ENCODE measurements at regions not wholly inside any gene's neighbourhood (a gene's known extent, or its start where the extent isn't known, plus 50 kb on each side); places are given as distances from the start of the nearest gene placed in this dataset.

DNA sequence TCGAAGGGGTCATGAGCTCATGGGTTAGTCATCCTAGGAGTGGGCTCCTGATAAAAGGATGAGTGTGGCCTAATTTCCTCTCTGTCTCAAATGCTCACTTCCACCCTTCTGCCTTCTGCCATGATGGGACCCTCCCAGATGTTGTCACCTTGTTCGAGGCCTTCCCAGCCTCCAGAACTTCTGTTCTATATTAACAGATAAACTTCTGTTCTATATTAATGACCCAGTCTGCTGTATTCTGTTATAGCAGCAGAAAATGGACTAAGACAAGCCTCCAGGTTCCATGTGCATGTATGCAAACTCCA lies 583.2 kb downstream of the GLRX3 start:
- DNase-seq (ENCODE audit: low spot score): no peak

- no peak for DNase-seq (ENCODE audit: low spot score)
These were observed 584.0 kb downstream of the GLRX3 start for GRCh38 chr10:130720235-130720634.

- DNase-seq (ENCODE audit: low spot score): no peak
These were observed 585.8 kb downstream of the GLRX3 start for GRCh38 chr10:130721971-130722370.

DNA sequence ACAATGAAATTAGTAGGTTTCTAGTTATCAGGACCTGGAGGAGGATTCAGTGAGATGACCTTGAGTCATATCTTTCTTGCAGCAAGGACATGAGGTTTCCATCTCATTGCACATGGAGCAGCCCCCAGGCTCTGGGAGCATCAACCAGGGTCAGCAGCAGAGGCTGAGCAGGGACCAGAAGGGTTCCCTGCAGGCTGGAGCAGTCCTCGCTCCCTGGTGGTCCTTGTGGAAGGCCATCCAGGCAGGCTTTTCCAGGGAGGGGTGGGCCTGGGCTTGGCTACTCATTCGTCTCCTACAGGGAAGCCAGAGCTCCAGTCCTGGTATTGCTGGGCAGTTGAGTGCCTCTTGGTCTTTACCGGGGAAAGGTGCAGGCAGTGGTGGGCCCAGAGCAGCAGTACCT lies 587.5 kb downstream of the GLRX3 start:
- DNase-seq (ENCODE audit: low spot score): no peak

- no peak for DNase-seq (ENCODE audit: low spot score)
These were observed 586.0 kb downstream of the TCERG1L start for GRCh38 chr10:130725474-130725970.

GRCh38 chr10:130726996-130727725 lies 584.4 kb downstream of the TCERG1L start:
- DNase-seq (ENCODE audit: low spot score): no peak

DNA sequence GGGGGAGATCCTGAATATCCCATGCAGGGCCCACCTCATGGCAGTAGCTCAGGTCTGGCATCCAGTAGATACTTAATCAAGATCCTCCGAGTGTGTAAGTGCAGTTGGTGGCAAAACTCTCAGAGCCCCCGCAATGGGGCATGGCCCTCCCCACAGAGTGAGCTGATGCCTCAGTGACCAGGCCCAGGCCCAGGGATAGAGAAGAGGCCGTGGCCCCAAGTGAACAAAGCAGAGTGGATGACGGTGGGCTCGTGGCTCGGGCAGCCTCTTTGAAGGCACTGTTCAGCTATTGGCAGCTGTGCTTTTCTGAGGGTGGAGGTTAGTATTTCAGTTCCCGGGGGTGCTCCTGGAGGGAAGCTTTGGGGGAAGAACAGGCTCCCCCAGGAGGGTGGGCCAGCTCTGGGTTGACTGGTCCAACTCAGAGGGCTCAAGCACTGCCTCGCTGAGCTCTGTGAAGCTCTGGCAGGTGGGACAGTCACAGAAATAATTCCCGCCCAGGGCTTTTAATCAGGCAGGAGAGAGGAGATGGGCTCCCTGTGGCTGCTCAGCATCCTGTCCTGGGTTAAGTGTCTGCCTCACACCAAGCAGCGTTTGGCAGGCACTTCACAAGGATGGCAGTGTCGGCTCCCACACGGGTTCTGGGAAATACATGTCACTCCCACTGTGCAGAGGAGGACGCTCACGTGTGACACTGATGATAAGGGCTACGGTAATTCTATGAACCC lies 583.6 kb downstream of the TCERG1L start:
- DNase-seq (ENCODE audit: low spot score): no peak

- DNase-seq (ENCODE audit: low spot score): no peak
These were observed 582.8 kb downstream of the TCERG1L start for GRCh38 chr10:130728531-130729215.

GRCh38 chr10:130729876-130730275 lies 581.6 kb downstream of the TCERG1L start:
- no peak for DNase-seq (ENCODE audit: low spot score)

- no peak for DNase-seq (ENCODE audit: low spot score)
These were observed 574.3 kb downstream of the TCERG1L start for GRCh38 chr10:130737186-130737585.

GRCh38 chr10:130737621-130738020 lies 573.9 kb downstream of the TCERG1L start:
- DNase-seq (ENCODE audit: low spot score): peak; percentile 63

GRCh38 chr10:130739016-130739756 lies 572.3 kb downstream of the TCERG1L start:
- DNase-seq (ENCODE audit: low spot score): no peak

DNA sequence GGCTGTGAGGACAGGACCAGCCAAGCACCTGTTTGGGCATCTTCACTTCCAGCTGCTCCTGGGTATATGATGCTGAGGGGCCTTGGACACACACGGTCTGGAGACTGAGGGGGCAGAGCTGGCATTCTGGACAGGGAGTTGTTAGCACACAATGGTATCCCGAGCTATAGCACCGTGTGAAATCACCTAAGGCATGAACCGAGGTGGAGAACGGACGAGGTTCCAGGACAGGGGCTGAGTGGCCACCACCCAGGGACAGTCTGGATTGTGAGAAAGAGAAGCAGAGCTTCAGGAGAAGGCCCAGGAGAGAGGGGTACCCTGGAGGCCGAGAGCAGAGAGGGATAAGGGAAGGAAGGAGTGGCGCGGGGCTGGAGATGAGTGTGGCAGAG lies 571.8 kb downstream of the TCERG1L start:
- DNase-seq (ENCODE audit: low spot score): no peak

DNA sequence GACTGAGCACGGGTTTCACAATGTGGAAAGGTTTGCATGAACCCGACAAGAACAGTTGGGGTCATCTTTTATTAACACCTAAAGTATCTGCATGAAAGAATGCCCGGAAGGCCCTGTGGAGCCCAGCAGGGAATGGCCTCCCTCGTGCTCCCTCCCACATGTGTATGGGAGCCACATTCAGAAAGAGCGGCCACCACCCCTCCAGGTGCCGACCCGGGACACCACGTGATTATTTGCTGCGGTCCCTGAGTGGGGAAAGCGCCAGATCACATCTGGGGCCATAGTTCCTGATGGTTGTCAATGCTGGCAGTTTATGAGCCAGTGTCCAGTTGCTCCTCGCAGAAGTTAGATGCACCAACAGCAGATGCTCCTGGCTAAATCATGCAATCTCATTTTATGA lies 571.4 kb downstream of the TCERG1L start:
- DNase-seq (ENCODE audit: low spot score): no peak

DNA sequence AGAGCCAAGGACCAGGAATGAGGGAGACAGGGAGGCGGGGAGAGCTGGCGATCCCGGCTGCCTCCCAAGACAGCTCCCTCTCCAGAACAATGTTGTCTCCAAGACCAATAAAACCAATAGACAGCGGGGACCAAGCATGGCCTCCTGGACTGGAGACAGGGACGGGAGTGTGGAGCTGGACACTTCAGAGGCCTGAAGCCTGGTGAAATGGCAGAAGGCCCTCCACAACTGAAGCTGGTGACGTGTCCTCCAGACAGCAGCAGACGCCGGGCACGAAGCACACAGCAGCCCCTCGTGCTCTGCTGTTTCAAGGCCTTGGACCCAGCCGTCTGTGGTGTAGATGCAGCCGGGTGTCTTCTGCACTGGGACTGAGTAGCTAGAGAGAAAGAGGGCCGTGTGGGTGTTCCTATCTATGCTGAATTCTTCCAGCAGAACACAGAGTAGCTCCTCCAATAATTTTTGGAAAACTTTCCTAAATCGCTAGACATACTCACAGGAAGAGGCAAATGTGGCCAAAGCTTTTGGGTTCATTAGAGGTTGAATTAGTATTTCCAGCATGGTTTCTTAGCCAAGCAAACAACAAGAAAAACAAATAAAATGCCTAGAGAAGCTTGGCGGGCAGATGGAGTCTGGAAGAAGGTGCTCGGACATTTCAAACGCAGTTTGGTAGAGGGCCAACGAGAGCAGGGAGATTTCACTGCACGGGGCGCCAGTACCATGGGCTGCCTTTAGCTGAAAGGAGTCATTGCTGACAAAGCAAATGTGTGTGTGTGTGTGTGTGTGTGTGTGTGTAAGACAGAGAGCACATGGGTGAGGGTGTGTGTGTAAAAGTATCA lies 570.4 kb downstream of the TCERG1L start:
- DNase-seq (ENCODE audit: low spot score): no peak

DNA sequence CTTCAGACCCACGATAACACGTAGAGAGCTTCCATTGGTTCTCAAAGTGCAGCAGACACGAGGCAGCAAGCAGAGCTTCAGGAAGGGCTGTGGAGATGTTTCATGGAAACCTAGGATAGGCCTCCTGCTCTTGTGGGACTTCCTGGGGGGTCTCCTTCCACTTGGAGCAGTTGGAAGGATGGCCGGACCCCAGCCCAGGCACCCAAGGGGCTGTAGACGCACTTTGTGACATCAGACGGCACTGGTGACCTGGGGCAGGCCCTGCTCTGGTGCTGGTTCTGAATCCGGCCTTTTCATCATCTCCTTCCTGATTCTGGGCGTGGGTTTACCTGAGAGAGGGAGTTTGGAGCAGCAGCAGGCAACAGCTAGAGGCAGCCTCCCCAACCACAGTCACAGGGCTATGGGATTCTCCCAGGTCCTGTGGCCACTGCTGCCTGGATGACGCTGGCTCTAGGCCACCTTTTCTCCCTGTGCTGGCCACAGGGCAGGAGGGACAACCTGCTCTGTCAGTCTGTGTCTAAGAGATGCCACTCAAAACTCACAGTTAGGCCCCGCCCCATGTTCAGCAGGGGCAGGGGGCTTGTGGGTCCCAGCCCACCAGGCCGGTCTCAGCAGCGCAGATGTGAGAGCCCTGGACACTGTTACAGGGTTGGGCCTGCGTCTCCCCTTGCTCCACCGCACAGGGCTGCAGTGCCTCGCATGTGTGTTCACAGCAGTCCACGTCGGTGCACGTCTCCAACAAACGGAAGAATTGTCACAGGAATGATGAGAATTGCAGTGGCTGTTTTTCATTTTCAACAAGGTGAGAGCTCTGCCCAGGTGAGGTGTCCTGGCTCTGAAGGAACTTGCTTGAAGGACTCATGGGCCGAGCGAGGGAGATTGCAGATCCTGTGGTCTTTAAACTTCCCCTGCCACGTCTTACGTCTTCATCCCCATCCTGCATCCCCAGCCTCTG lies 569.3 kb downstream of the TCERG1L start:
- no peak for DNase-seq (ENCODE audit: low spot score)

- DNase-seq (ENCODE audit: low spot score): no peak
These were observed 568.4 kb downstream of the TCERG1L start for GRCh38 chr10:130742941-130743675.

DNA sequence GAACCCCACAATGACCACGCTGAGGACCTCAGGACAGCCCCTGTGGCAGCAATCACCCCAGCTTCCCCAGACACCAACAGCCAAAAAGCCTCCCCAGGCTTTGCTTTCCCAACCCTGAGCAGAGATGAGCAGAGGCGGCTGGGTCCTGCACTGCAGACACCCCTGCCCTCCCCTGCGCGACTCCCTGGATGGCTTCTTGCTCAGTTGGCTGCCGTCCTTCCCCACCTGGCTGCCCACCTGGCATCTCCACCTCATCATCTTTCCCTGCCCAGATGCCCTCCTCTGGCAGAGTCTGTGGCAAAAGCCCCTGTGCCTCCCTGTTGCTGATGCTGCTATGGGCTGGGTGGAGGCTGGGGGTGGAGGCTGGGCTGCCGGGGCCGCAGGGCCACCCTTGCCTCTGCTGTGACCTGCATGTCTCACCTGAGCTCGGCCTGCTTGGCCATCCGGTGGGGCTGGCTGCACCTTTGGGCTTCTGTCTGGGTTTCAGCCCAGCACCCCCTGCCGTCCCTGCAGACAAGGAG lies 567.7 kb downstream of the TCERG1L start:
- no peak for DNase-seq (ENCODE audit: low spot score)

- DNase-seq (ENCODE audit: low spot score): no peak
These were observed 566.9 kb downstream of the TCERG1L start for GRCh38 chr10:130744631-130745030.

All from ecto neural progenitor cell (in vitro differentiated cells).